HG02852 (cell line): ENCODE measurements at regions not wholly inside any gene's neighbourhood (a gene's known extent, or its start where the extent isn't known, plus 50 kb on each side); places are given as distances from the start of the nearest gene placed in this dataset.
"Not testable (repeated sequence)": the region's sequence is repeated elsewhere in the genome, so short reads cannot be mapped to it uniquely, and the experiment has no call there.

Experiments
- ATAC-seq: cut with Tn5 transposase; IDR thresholded peaks from one replicate; pipeline ENCODE4 v1.9.1; 2021; ENCODE audit warnings: mild to moderate bottlenecking, moderate library complexity; ENCODE audit not compliant: unreplicated experiment

DNA sequence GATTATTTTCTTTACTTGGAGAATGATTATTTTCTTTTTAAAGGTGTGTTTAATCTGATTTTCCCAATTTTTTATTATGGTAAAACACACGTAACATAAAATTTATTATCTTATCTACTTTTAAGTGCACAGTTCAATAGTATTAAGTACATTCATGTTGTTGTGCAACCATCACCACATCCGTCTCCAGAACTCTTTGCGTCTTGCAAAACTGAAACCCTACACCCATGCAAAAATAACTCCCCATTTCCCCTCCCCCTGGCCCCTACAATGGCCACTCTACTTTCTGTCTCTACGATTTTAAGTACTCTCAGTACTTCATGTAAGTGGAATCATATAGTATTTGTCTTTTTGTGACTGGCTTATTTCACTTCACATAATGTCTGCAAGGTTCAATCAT lies 230.7 kb downstream of the SATB1 start:
- no peak for ATAC-seq

DNA sequence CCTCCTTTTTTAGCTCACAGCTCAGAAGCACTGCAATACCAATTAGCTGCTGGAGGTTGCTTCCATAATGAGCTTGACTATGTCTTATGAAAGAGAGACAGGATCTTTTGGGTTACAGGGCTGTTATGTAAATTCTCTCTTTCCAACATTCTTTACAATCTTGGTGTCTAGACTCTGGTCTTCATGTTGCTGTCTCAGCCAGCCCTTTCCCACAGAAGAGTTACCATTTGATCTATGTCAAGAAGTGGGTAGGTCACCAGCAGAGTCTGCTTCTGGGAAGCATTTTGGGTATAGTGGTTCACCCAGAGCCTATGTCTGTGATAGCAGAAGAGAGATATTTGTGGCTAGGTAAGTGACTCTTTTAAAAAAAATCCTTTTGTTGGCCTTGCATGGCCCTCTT lies 234.5 kb downstream of the SATB1 start:
- no peak for ATAC-seq

DNA sequence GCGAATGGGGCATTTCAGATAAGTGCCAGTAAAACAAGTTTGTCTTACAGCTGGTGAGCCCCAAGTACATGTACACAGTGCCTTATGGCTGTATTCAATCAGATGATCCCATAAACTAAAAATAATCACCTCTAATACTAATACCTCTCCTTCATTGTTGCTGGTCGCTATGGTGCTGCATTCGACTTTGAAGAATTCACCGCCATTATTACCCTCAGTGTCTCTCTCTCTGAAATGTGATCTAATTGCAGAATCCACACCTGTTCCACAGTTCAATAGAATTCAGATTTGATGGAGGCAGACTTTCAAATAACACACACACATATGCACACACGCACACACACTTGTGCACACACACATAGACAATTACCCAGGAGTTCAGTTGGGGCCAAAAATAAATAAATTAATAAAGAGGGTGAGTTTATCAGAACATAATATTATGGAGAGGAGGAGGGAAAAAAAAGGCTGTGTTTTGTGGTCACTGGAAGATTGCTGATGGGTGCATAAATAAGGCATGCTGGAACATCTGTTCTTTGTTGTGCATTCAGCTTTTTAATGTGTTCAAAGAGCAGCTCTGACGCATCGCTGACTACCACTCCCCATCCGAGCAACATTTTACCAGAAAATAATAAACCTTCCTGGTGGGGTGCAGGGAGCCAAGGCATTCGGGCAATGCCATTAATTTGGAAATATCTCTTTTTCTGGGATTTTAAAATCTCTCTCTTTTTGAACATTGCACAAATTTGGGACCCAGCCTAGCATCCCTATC lies 235.7 kb downstream of the SATB1 start:
- no peak for ATAC-seq

DNA sequence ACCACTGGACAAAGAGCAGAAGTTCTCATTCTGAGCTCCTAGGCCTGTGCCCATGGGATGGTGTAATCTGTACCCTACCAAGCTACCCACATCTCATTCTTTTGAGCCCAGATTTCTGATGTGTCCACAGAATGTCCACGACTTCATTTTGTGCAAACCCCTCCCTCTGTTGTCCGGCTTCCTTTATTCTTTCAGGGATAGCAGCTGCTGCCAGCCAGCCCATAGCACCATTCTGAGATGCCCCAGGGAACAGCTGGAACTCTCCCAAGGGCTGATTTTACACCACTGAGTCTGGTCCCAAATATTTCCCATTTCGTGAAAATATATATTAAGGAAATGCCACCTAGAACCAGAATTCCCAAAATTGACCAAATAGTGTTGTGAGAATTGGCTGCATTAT lies 236.6 kb downstream of the SATB1 start:
- no peak for ATAC-seq

DNA sequence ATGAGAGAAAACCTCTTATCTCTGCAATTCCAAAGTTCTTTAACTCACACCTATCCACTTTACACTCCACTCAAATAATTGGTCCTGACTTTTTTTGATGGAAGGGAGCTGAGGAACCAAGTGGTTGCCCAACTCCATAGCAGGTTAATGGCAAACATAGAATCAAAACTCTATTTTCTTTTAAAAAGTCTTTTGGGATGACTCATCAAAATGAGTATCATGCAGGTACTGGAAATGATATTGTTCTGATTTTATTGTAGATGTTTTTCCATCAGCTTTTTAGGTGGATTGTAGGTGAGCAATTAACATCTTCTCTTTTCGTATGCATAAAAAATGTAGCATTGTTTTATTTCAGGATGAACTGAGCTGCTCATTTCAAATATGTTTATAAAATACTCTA lies 239.5 kb downstream of the SATB1 start:
- ATAC-seq, result no peak

DNA sequence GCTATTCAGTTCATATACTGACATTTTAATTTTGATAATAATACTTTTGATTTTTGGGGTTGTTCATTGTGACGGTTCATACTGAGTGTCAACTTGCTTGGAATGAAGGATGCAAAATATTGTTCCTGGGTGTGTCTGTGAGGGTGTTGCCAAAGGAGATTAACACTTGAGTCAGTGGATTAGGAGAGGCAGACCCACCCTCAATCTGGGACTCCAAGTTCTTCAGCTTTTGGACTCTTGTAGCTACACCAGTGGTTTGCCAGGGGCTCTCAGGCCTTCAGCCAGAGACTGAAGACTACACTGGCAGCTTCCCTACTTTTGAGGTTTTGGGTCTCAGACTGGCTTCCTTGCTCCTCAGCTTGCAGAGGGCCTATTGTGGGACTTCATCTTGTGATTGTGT lies 242.2 kb downstream of the SATB1 start:
- not testable (repeated sequence) for ATAC-seq

DNA sequence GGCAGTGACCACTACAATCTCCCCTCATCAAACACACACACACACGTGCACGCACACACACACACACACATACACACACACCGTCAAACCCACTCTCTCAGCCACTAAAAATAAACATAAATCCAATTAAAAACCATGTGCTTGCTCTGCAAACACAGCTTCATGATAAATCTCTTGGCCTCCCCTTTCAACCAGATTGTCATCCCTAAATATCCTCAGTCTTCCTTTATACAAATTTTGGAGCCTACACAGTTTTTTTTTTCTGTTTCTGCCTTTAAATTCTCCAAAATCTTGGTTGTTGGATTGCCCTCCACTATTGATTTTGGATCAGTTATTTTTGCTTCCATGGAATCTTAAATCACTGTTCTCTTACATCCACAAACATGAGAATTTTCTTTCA lies 245.6 kb downstream of the SATB1 start:
- no peak for ATAC-seq

DNA sequence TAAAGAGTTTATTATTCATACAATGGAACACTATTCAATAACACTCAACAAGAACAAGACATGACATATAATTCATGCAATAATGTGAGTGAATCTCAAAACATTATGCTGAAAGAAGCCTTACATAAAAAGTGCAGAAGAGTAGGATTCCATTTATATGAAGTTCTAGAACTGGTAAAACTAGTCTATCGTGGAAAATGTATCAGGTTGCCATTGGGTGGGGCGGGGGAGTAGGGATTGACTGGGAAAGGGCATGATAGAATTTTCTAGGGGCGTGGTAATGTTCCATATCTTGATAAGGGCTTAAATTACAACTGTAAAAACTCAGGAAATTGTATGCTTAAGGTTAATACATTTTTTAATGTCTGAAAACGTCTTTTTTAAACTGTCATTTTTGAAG lies 247.9 kb downstream of the SATB1 start:
- no peak for ATAC-seq

DNA sequence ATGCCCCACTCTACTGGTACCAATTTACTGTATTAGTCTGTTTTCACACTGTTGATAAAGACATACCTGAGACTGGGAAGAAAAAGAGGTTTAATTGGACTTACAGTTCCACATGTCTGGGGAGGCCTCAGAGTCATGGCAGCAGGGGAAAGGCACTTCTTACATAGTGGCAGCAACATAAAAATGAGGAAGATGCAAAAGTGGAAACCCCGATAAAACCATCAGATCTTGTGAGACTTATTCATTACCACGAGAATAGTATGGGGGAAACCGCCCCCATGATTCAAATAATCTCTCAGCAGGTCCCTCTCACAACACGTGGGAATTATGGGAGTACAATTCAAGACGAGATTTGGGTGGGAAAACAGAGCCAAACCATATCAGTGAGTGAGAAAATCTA lies 251.2 kb downstream of the SATB1 start:
- not testable (repeated sequence) for ATAC-seq

DNA sequence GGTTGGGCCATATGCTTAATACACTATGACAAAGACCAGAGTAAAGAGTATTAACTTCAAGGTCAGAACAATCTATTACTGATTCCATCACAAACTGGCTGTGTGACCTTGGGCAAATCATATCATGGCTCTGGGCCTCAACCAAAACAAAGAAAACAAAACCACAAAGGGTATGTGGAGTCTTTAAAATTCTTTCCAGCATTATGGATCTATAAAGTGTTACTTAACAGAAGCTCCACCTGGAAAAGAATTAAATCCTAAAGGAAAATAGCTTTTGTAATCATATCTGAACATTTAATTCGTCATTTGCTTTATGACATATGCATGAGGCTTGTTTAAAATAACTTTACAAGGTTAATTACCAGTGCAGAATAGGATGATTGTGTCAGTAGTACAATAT lies 265.5 kb downstream of the SATB1 start:
- no peak for ATAC-seq

DNA sequence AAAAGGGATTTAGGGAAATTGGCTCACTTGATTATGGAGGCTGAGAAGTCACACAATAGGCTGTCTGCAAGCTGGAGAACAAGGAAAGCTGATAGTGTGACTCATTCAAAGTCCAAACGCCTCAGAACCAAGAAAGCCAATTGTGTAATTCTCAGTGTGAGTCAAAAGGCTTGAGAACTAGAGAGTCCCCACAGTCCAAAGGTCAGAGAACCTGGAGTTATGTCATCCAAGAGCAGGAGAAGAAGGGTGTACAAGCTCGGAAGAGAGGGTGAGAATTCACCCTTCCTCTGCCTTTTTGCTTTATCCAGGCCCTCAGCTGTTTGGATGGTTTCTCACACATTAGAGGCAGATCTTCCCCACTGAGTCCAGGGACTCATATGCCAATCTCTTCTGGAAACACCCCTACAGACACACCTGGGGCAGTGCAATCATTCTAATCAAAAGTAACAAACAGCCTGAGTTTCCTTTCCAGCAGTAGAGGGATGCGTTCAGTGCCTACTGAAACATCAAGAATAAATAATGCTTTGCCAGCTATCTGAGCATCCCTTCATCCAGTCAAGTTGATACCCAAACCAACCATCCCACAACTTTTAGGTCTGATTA lies 271.5 kb downstream of the SATB1 start:
- ATAC-seq, result no peak

DNA sequence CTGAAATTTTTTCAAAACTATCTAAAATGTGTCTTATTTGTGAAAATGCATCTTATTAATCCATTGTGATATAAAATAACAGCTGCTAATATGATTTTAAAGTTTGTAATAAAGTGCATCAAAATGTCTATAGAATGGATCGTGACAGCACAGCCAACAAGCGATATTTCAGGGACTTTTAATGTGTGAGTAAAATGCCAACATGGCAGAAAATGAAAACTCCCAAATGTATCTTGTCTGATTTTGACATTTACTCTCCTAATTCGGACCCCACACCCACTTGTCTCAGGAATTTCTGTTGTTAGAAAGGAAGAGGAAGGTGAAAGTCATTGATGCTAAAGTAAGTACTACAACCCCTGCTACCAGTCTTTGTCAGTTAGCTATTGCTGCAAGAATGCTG lies 273.9 kb downstream of the SATB1 start:
- no peak for ATAC-seq

DNA sequence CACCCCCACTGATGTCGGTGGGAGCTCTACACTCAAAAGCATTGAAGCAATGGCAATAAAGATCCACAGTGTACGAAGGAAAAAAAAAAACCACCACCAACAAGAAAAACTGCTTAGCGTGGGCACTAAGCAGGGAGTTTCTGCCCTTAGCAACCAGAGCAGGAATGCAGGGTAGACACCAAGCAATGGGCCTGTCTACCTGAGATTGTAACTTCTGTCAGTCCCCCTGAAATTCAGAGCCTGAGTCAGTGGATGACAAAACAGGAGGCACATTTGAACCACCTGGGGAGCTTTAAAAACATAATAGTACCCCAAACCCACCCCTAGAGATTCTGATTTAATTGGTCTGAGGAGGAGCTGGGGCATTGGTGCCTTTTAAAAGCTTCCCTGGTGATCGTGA lies 275.2 kb downstream of the SATB1 start:
- ATAC-seq, result no peak

DNA sequence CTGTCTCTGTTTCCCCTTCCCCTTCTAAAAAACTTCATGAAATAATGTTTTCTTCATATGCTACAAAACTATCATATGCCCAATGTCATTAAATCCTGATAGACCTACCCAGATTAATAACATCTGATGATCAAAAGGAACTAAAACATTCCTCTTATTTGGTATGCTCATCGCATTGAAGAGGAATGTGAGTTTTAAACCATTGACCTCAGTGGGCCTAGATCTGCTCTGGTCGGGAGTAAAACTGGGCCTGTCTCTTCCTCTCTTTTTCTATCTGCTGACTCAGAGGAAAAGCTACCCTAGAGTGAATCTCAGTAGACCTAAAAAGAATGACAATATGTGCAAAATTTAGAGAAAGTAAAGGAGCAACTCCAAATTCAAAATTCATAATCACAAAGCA lies 275.8 kb downstream of the SATB1 start:
- ATAC-seq, result no peak

DNA sequence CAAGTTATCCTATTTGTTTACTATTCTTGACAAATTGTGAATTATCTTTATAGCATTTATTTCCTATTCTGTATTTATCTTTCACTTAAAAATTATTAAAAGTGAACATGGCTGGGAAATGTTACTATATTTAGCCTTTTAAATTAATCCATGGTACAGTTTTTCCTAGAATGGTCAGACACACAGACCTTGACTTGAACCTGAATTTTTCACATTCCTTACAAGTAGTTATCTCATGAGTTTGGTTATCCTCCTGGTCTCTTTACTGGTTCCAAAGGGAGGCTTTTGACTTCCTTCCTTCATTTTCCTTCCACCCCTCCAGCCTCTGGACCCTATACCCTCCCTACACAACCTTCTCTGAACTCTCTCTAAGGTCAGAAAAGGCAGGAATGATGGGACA lies 280.6 kb downstream of the SATB1 start:
- ATAC-seq, result no peak

DNA sequence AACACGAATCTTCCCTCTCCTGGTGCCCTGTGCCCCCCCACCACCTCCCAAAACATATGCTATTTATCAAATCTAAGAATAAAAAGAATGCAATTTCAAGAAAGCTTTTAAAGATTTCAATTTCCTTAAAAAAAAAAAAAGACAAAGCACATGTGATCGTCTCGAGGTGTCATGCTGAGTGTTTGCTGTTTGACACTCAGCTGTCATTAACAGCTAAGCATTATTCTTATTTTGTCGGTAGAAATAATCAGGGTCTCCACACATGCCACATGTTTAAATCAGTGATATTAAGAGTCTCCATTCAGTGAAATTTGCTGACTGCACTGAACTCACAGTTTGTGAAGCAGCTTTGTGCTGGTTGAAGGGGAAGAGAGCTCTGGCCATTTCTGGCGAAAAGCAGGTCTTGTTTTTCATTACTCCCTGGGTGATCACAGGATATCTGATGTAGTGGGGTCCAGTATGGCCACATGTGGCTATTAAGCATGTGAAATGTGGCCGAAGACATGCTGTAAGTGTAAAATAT lies 281.8 kb downstream of the SATB1 start:
- ATAC-seq, result no peak

DNA sequence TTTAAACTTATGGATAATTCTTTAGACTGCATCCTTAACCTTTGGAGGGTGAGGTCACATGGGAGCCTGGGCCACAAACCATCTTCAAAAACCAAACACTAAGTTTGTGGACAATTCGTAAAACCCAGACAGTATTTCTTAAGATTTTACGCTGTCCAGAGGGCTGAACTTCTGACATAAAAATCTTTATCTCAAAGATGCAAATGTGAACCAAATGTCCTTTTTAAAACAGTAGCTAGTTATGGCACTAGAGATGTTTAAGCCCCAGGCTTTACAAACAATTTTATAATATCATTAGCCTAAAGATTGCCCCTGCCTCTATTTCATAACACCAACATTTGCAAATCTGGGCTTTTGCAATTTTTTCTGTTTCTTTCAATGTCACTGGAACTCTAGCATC lies 287.2 kb downstream of the SATB1 start:
- ATAC-seq, result no peak

DNA sequence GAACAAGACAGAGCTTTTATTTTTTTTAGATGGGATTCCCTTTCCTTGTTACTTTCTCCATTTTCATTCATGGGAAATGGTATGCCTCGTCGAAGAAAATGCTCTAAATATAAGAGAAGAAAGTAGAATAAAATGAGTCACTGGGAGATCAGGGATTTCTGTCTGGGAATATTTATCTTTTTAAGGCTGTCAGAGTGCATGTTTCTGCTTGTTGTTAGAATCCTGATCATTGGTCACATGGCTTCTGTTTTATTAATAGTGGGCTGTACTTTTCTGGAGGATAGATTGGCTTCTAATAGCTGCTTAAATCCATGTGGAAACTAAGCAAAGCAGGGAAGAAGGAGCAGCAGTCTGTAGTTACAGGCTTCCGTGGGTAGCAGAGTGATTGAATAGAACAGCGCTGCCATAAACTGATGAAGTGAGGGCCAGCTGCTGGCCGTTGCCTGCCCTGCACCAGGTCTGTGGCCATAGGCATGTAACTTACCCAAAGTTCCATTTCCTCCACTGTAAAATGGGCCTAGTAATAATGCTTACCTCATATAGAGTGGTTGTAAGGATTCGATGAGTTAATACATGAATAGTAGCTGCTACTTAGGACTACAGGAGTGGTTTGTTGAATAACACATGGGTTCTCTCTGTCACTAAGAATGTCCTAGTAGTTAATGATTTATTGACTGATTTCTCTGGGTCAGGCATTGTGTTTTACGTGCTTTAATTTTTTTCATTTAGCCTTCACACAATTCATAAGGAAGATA lies 289.9 kb downstream of the SATB1 start:
- ATAC-seq, result no peak

DNA sequence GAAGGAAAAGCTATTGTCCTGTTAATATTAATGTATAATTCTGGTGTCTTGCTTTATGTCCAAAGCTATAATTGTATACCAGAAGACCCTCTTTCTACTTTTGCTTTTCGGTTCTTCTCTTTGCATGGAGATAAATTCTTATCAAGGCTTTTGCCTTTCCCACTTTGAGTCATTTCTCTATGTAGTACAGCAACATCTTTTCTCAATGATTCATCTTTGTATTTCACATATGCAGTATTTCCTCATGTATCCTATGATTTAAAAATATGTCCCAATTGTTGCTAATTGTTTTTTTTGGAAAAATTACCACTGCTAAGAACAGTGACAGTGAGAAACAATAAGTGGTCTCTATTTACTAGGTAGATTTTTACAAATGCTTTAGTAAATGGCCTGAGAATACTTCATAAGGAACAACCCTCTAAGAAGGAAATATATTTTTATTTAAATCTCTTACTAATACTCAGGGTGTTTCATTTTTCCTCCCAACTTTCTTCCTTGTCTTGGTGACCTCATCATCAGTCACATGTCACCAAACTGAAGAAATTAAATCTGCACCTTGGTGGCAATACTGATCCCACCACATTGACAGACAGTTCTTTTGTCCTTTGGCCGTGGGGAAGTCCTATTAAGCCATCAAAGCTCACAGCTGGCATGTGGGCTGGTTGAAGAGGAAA lies 290.6 kb downstream of the SATB1 start:
- no peak for ATAC-seq

DNA sequence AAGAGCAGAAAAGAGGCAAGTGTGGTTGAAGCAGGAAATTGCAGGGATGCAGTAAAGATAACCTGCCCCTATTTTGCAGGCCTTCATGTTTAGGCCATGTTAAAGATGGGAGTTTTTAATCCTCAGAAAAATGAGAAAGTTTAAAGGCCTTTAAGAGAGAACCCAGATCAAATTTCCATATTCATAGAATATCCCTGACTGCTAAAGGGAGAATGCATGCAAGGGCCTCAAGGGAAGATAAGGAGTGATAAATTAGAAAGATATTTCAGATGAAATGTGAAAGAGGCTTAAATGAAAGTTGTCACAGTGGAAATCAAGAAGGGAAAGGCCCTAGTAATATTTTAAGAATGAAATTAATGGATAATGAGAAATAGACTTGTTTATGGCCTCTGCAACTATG lies 292.1 kb downstream of the SATB1 start:
- no peak for ATAC-seq
